Islet of Langerhans (tissue), 1 donor: ENCODE measurements at regions not wholly inside any gene's neighbourhood (a gene's known extent, or its start where the extent isn't known, plus 50 kb on each side); places are given as distances from the start of the nearest gene placed in this dataset.

Experiments
- FAIRE-seq: peaks from one replicate; lab custom pipeline; 2011; peaks lifted over from hg19 to GRCh38; lab: Jason Lieb, UNC

DNA sequence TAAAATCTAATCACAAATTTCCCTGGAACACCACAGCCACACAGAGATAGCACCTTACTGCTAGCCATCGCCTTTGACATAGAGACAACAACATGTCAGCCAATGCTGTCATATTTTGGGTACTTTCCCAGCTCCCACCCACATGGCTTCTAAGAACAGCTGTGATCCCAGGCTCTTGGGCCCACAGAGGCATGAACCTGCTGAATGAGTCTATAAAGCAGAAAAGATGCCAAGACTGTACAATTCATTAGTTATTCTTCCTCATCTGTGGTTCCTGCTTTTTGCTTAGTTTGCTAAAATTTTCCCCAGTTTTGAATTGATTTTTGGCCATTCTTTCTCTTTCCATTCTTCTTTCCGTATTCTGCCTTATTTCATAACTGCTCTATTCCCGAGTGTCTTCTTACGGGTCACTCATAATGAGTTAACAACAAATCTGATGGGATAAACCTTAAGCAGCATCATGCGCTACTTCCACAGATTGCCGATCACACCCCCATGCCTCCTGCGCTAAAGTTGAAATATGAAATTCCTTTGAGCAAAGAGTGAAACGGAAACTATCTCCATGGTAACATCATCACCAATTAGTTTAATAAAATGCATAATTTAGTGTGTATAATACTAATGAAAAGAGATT is 327.3 kb upstream of the HSF2 start:
- no peak for FAIRE-seq

DNA sequence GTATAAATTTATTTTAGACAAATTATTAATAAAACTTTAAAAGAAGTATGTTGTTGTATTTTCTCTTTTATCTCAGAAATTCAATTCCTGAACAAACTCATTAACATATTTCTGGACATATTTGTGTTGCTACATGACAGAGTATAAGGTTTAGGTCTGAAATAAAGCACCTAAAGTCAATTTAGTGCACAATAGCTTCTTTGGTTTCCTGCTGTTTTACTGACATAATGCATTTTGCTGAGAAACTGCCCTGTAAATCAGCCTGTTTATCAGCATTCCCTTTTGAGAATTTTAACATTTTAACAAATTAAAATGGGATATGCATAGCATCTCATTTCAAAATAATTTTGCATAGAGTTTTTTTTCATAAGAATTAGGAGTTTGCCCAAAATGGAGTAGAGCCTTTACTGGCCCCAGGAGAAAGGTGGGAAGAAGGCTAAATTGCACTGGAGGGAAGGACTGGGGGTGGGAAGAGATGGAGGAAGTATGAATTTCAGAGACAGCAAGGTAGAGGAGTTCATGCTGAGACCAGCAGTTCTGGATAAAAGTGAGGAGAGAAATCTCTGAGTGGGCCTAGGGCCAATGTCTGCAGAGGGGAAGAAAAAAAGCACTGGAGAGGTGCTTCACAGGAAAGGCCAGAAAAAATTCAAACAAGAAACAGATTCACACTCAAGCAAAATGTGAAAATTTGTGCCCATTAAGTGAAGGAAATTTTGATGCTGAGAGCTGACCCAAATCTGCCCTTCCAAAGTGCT is 324.2 kb upstream of the HSF2 start:
- FAIRE-seq: no peak

GRCh38 chr6:122075917-122076316 is 323.5 kb upstream of the HSF2 start:
- no peak for FAIRE-seq

- FAIRE-seq: no peak
Observed at GRCh38 chr6:122077603-122078002, 321.8 kb upstream of the HSF2 start.

DNA sequence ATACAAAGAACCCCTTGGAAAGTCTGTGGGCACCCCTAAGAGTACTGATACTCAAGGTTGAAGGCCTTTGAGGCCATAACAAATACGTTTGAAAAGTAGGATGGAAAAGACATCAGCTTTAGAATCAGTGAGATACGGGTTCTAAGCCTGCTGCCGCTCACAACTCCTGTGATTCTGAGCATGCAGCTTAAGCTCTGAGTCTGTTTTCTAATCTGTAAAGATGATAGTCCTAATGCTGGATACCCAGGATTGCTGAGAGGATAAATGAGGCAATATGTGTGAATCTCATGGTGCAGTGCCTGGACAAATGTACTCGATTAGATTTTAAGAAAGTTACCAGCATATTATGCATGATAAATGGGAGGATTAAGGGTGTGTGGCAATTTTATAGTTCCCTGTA is 321.0 kb upstream of the HSF2 start:
- FAIRE-seq: no peak

GRCh38 chr6:122079916-122080315 is 319.5 kb upstream of the HSF2 start:
- FAIRE-seq: no peak

GRCh38 chr6:122081921-122082320 is 317.5 kb upstream of the HSF2 start:
- no peak for FAIRE-seq

GRCh38 chr6:122082370-122082769 is 317.1 kb upstream of the HSF2 start:
- FAIRE-seq: no peak

DNA sequence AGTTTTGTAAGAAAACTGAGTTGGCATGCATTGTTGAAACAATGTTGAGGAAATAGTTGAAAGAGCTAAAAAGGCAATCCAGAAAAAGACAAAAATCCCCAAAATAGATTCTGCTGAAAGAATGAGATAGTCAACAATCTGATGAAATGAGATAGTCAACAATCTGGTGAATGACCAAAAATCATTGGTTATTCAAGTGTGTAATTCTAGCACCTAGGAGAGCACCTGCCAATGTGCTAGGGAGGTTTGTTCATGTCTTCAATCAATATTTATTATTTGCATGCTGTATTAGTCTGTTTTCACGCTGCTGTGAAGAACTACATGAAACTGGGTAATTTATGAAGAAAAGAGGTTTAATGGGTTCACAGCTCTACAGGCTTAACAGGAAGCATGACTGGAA is 307.1 kb upstream of the HSF2 start:
- FAIRE-seq: no peak

DNA sequence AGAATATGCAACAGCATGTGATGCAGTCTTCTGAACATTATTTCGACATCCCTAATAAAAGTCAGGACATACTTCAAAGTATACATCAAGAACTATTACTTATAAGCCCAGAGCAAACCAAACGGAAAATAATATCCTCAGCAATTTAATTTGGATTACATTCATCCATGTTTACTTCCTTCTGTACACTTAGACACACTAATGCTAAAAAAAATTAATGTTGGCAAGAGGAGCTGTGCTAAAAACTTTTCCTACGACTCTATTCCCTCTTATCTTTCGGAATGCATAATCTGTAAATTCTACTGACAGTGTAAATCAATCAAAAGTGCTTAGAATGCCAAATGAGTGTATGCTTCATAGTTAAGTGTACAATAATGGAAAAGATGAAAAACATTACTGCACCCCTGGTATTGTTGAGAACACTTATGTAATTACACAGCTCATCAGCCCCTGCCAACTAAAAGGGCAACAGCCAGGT is 301.2 kb upstream of the HSF2 start:
- no peak for FAIRE-seq

DNA sequence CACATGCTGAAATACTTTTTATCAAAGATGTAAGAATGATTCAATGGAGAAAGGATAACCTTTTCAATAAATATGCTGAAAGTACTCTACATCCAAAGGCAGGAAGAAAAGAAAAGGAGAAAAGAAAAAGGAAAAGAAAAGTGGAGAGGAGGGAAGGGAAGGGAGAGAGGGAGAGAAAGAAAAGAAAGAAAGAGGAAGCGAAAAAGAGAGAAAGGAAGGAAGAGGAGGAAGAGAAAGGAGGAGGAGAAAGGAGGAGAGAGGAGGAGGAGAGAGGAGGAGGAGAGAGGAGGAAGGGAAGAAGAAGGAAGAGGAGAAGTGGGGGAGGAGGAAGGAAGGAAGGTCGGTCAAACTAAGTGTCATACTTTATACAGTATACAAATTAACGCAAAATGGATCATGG is 297.4 kb upstream of the HSF2 start:
- no peak for FAIRE-seq

DNA sequence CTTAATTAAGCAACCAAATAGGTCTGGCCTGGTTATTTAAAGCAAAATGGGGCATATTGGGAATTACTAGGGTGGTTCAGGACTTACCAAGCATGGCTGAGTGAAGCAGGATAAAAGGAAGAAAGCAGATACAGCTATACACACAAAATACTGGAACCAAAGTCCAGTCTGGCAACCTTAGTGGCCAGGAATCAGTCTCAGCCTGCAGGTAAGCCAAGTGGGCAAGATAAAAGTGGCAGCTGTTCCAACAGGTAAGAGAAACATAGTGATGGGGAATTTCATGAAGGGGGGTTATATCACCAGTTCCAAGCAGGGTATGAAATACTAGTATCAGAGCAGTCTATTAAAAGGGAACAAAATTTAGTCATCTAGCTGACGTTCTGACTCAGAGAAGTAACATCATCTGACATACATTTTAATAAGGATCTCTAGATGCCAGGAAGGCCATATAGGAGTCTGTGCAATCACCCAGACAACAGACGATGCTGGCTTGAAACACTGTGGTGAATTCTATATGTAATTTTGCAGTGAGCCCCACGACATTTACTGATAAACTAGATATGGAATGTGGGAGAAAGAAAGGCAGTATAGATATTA is 292.1 kb upstream of the HSF2 start:
- FAIRE-seq: no peak

GRCh38 chr6:122109075-122109474 is 290.4 kb upstream of the HSF2 start:
- no peak for FAIRE-seq

GRCh38 chr6:122114717-122115116 is 284.7 kb upstream of the HSF2 start:
- no peak for FAIRE-seq

- no peak for FAIRE-seq
Observed at GRCh38 chr6:122116119-122116834, 283.2 kb upstream of the HSF2 start.

- no peak for FAIRE-seq
Observed at GRCh38 chr6:122116835-122117627, 282.4 kb upstream of the HSF2 start.

GRCh38 chr6:122118945-122119506 is 280.4 kb upstream of the HSF2 start:
- FAIRE-seq: no peak

DNA sequence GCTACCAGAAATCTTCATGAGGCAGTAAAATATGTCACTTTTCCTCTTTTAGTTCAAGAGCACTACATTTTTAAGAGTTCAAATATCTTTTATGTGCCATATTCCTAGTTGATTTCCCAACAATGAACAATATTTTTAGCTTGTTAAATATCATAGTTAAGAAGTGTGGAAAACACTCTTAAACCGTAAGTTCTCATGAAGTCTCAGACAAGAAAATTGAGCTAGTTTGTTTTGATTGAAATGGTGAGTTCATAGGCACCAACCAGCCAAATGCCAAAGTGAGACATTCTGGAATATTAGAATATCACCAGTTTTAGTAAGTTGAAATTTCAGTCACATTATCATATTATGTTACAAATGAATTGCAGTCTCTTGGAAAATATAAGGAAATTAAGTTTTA is 277.2 kb upstream of the HSF2 start:
- no peak for FAIRE-seq

GRCh38 chr6:122122686-122123085 is 276.8 kb upstream of the HSF2 start:
- FAIRE-seq: no peak

GRCh38 chr6:122124908-122125307 is 274.5 kb upstream of the HSF2 start:
- FAIRE-seq: no peak

DNA sequence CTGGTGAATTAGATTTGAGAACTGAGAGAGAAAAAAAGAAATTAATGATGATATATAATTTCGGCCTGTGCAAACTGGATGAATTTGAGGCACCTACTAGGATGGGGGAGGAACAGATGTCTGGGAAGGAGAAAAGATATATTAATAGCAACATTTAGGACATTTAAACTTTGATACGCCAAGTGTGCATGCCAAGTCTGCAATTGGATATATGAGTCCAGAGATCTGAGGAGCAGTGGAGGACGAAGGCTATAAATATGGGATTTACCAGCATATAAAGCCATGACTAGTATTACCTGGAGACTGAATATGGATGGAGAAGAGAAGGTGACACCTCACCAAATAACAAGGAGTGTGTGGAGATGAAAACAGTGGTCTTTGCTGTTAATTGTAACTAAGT is 272.6 kb upstream of the HSF2 start:
- no peak for FAIRE-seq

- FAIRE-seq: no peak
Observed at GRCh38 chr6:122128445-122128844, 271.0 kb upstream of the HSF2 start.
